Mesenchymal stem cell (in vitro differentiated cells and primary cell): ENCODE measurements at regions not wholly inside any gene's neighbourhood (a gene's known extent, or its start where the extent isn't known, plus 50 kb on each side); places are given as distances from the start of the nearest gene placed in this dataset.
A peak's percentile ranks its signal among the peaks of the same experiment; 100 is the strongest.

ENCODE experiments used
- DNase-seq: peaks from one replicate; pipeline ENCODE4 v3.0.0-alpha.2; 2013
- H2AFZ ChIP-seq: one replicate; pipeline ENCODE4 v1.6.1; 2013; ENCODE audit warnings: low read depth, mild to moderate bottlenecking, control low read depth, inconsistent platforms, low read length, moderate library complexity
- H2AK5ac ChIP-seq: 2 replicates; pipeline ENCODE4 v1.6.1; 2013; ENCODE audit warnings: low read length, moderate library complexity, mild to moderate bottlenecking, inconsistent platforms; ENCODE audit not compliant: severe bottlenecking
- H2BK120ac ChIP-seq: one replicate; pipeline ENCODE4 v1.6.1; 2013; ENCODE audit warnings: low read depth, mild to moderate bottlenecking, inconsistent platforms, low read length, moderate library complexity
- H2BK12ac ChIP-seq, 2 experiments: one replicate each; pipeline ENCODE4 v1.6.1; 2013; ENCODE audit warnings: inconsistent platforms in 2 of 2, low read length in 2 of 2, mild to moderate bottlenecking in 2 of 2, moderate library complexity in 2 of 2, control low read depth in 1 of 2
- H2BK15ac ChIP-seq: one replicate; pipeline ENCODE4 v1.6.1; 2013; ENCODE audit warnings: mild to moderate bottlenecking, low read depth, inconsistent platforms; ENCODE audit not compliant: poor library complexity, severe bottlenecking
- H2BK5ac ChIP-seq: 2 replicates; pipeline ENCODE4 v1.6.1; 2013; ENCODE audit warnings: low read depth, mild to moderate bottlenecking, low read length, control low read depth, inconsistent platforms; ENCODE audit not compliant: poor library complexity, severe bottlenecking
- H3K14ac ChIP-seq, 2 experiments: one replicate each; pipeline ENCODE4 v1.6.1; 2013; ENCODE audit warnings: inconsistent platforms in 2 of 2, low read length in 2 of 2, control low read depth in 1 of 2, mild to moderate bottlenecking in 1 of 2, moderate library complexity in 1 of 2
- H3K18ac ChIP-seq, 2 experiments: one replicate each; pipeline ENCODE4 v1.6.1; 2013; ENCODE audit warnings: inconsistent platforms in 2 of 2, low read length in 2 of 2, control low read depth in 1 of 2, low read depth in 1 of 2, mild to moderate bottlenecking in 1 of 2
- H3K23ac ChIP-seq, 2 experiments: one replicate each; pipeline ENCODE4 v1.6.1; 2013; ENCODE audit warnings: inconsistent platforms in 2 of 2, low read length in 2 of 2, mild to moderate bottlenecking in 2 of 2, moderate library complexity in 2 of 2, control low read depth in 1 of 2
- H3K27ac ChIP-seq: 2 replicates; pipeline ENCODE4 v1.5.1; 2013; ENCODE audit warnings: mild to moderate bottlenecking, moderate library complexity, low read length, control low read depth, inconsistent platforms; ENCODE audit not compliant: poor library complexity, severe bottlenecking
- H3K27me3 ChIP-seq, 2 experiments: 2 replicates each; pipeline versions ENCODE4 v1.6.1 to v1.7.0; 2013; ENCODE audit warnings: low read length in 2 of 2, mild to moderate bottlenecking in 2 of 2, moderate library complexity in 2 of 2, control low read depth in 1 of 2, inconsistent platforms in 1 of 2; ENCODE audit not compliant: control insufficient read depth in 1 of 2, insufficient read depth in 1 of 2
- H3K36me3 ChIP-seq, 2 experiments: 2 replicates each; pipeline versions ENCODE4 v1.6.1 to v1.7.0; 2013; ENCODE audit warnings: low read length in 2 of 2, control low read depth in 1 of 2, inconsistent platforms in 1 of 2, low read depth in 1 of 2, mild to moderate bottlenecking in 1 of 2; ENCODE audit not compliant: insufficient read depth in 2 of 2, control insufficient read depth in 1 of 2
- H3K4ac ChIP-seq, 2 experiments: one replicate each; pipeline ENCODE4 v1.6.1; 2013; ENCODE audit warnings: inconsistent platforms in 2 of 2, low read length in 2 of 2, mild to moderate bottlenecking in 2 of 2, moderate library complexity in 2 of 2, control low read depth in 1 of 2, low read depth in 1 of 2
- H3K4me1 ChIP-seq: 2 replicates; pipeline ENCODE4 v1.6.1; 2013; ENCODE audit warnings: low read depth, low read length, control low read depth; ENCODE audit not compliant: control insufficient read depth, insufficient read depth
- H3K4me2 ChIP-seq: 2 replicates; pipeline ENCODE4 v1.6.1; 2013; ENCODE audit warnings: low read length, mild to moderate bottlenecking, inconsistent platforms; ENCODE audit not compliant: poor library complexity, severe bottlenecking
- H3K4me3 ChIP-seq, 2 experiments: 2 replicates each; pipeline versions ENCODE4 v1.5.1 to v1.7.0; 2013; ENCODE audit warnings: low read length in 2 of 2, mild to moderate bottlenecking in 2 of 2, control low read depth in 1 of 2, low read depth in 1 of 2; ENCODE audit not compliant: insufficient read depth in 1 of 2
- H3K79me1 ChIP-seq: replicated peaks from 2 replicates; pipeline ENCODE4 v1.6.1; 2013; ENCODE audit warnings: mild to moderate bottlenecking, control low read depth, low read length, inconsistent platforms; ENCODE audit not compliant: poor library complexity, severe bottlenecking
- H3K9ac ChIP-seq: 2 replicates; pipeline ENCODE4 v1.7.0; 2013; ENCODE audit warnings: mild to moderate bottlenecking, low read length, moderate library complexity
- H3K9me3 ChIP-seq: 2 replicates; pipeline ENCODE4 v1.7.0; 2013; ENCODE audit warnings: mild to moderate bottlenecking, low read length; ENCODE audit not compliant: control insufficient read depth
- H4K8ac ChIP-seq: one replicate; pipeline ENCODE4 v1.6.1; 2013; ENCODE audit warnings: inconsistent platforms, mild to moderate bottlenecking, low read length, moderate library complexity
- H4K91ac ChIP-seq: one replicate; pipeline ENCODE4 v1.6.1; 2013; ENCODE audit warnings: mild to moderate bottlenecking, low read length, inconsistent platforms
- WGBS: methylation state at CpG from one replicate; pipeline ENCODE4 v1.1.7; 2013; ENCODE audit warnings: mixed read lengths; 5-methylcytosine and 5-hydroxymethylcytosine counted together

DNA sequence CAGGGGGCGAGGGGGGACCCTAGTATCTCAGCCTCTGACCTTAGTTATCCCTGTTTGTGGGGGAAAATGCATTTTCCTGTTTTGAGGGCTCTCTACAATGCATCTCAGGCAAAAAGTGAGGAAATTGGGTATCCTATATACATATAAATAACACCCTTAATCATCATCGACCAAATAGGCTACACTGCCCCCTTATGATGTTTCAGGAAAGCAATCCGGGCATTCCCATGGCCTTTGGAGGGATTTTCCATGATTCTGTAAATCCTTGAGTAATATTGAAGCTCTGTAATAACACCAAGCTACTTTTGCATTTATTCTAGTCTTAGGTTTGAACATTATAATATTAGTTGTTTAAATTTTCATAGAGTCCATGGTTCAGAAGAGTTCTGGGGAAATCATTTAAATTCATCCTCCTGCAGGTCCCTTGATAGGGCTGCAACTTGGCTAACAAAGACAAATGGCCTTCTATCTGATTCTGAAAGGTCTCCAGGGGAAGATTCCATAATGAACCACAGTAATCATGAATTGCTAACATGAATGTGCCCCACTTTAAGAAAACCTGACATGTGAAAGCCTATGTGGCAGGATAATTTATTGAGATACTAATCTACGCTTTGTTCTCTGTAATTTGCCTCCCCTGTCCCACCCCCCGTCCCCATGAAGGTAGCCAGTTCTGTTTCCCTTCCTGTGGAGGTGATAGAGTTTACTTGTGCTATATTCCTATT, 91.5 kb upstream of the SCOC start:
- Histone ChIP-seq H2BK15ac (no peak overlapping the region), H3K4me3 (no peak overlapping the region), H2AK5ac (no peak overlapping the region), H3K9me3 (no peaks in the 10 kb centered on the region), H3K14ac (no peak overlapping the region), H4K91ac (no peak overlapping the region), H2BK5ac (no peak overlapping the region), H2BK12ac (no peak overlapping the region), H3K9ac (no peak overlapping the region), H2BK120ac (no peak overlapping the region), H3K4me1 (no peaks in the 10 kb centered on the region), H3K4ac (no peak overlapping the region), H3K18ac (no peak overlapping the region), H3K79me1 (no peaks in the 10 kb centered on the region), H3K36me3 (no peaks in the 10 kb centered on the region), H4K8ac (no peak overlapping the region), H3K23ac (no peak overlapping the region), H2AFZ (no peak overlapping the region), H3K27ac (no peak overlapping the region), H3K4me2 (no peak overlapping the region), H3K27me3 (peaks cover 0 to 10% of the 10 kb centered on the region in 2 experiments)
- DNase-seq: peak; percentile 35
- 85% methylated on average over 1 of the region's 5 CpGs for WGBS

DNA sequence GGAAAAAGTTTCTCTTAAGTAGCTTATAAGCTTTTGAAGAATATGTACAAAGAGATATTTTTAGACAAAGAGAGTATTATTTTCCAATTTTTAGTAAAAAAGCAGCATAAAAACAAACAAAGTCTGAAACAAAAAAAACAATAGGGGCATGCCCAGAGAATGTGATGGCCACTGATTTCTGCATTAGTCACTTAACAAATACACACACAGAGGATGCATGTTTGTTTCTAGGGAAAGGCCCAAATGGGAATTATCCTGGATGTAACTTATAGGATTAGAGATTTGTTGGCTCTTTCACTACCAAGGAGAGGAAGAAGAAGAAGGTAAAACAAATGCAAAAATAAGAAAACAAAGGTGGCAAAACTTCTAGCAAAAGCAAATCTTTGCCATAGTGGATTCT, 95.9 kb upstream of the SCOC start:
- no peaks in the 10 kb centered on the region for H3K36me3 ChIP-seq
- no peak for DNase-seq
- no peak overlapping the region for H3K27ac ChIP-seq
- no peaks in the 10 kb centered on the region for H3K79me1 ChIP-seq
- H3K9ac ChIP-seq: no peak overlapping the region
- no peak overlapping the region for H4K8ac ChIP-seq
- no peak overlapping the region for H3K4ac ChIP-seq
- H3K9me3 ChIP-seq: no peaks in the 10 kb centered on the region
- H2BK120ac ChIP-seq: no peak overlapping the region
- H3K4me1 ChIP-seq: no peaks in the 10 kb centered on the region
- H2AFZ ChIP-seq: no peak overlapping the region
- H2BK15ac ChIP-seq: no peak overlapping the region
- no peak overlapping the region for H2BK12ac ChIP-seq
- no peak overlapping the region for H3K4me2 ChIP-seq
- no peak overlapping the region for H3K4me3 ChIP-seq
- no peak overlapping the region for H3K18ac ChIP-seq
- no peak overlapping the region for H2BK5ac ChIP-seq
- H2AK5ac ChIP-seq: no peak overlapping the region
- no peak overlapping the region for H3K14ac ChIP-seq
- no peak overlapping the region for H4K91ac ChIP-seq
- H3K23ac ChIP-seq: no peak overlapping the region
- H3K27me3 ChIP-seq: no peaks in the 10 kb centered on the region

DNA sequence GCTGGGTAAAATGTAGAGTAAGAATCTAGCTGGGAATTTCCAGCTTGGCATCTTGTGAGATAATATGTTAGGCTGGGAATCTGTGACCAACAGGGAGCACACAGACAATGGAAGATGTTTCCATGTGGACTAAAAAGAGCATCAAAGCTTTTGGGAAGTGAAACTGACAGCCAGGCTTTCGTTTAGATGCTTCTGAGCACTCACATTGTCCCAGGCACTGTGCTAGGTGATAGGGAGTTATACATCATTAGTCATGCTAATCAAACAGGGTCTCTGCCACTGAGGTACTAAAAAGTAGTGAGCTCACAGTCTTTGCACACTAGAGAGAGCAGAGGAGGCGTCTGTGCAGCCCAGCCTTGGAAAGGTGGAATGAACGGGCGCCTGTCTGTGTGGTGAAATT, 101.9 kb upstream of the SCOC start:
- Histone ChIP-seq H4K8ac (no peak overlapping the region), H3K9ac (no peak overlapping the region), H2BK5ac (no peak overlapping the region), H3K23ac (no peak overlapping the region), H3K4me1 (peaks cover 6% of the 10 kb centered on the region), H2BK120ac (no peak overlapping the region), H2BK12ac (no peak overlapping the region), H3K79me1 (no peaks in the 10 kb centered on the region), H3K27me3 (no peaks in the 10 kb centered on the region), H3K27ac (no peak overlapping the region), H3K4me2 (no peak overlapping the region), H2AK5ac (no peak overlapping the region), H3K4ac (no peak overlapping the region), H3K36me3 (no peaks in the 10 kb centered on the region), H3K4me3 (no peak overlapping the region), H4K91ac (no peak overlapping the region), H2BK15ac (no peak overlapping the region), H3K14ac (no peak overlapping the region), H3K9me3 (no peaks in the 10 kb centered on the region), H2AFZ (no peak overlapping the region), H3K18ac (no peak overlapping the region)
- WGBS: 90% methylated on average over 4 of the region's 4 CpGs
- no peak for DNase-seq

DNA sequence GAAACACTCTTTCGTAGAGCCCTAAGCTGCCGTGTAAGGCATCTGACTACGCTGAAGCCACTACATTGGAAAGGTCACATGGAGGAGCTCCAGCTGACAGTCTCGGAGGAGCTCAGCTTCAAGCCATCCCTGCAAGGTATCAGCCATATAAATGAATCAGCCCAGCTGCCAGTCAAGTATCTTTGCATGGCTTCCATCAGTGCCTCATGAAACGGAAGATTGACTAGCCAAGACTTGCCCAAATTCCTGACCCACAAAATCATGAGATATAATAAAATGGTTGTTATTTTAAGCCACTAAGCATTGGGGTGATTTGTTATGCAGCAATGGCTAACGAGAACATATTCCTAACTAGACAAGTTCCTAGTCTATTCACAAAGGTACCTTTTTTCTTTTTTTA, 104.1 kb upstream of the SCOC start:
- Histone ChIP-seq H2BK12ac (no peak overlapping the region), H3K4ac (no peak overlapping the region), H3K9ac (no peak overlapping the region)

More for the DNA sequence above, 104.1 kb upstream of the SCOC start:
- no peak overlapping the region for H4K91ac ChIP-seq
- no peak overlapping the region for H2AK5ac ChIP-seq
- no peaks in the 10 kb centered on the region for H3K27me3 ChIP-seq
- 84% methylated on average over 5 of the region's 6 CpGs for WGBS
- no peak overlapping the region for H3K18ac ChIP-seq
- no peaks in the 10 kb centered on the region for H3K36me3 ChIP-seq
- no peak overlapping the region for H2BK5ac ChIP-seq
- H3K4me2 ChIP-seq: no peak overlapping the region
- H3K4me3 ChIP-seq: no peak overlapping the region
- H3K79me1 ChIP-seq: no peaks in the 10 kb centered on the region
- no peaks in the 10 kb centered on the region for H3K9me3 ChIP-seq
- no peak overlapping the region for H4K8ac ChIP-seq
- no peak overlapping the region for H3K23ac ChIP-seq
- H3K14ac ChIP-seq: no peak overlapping the region
- H2BK15ac ChIP-seq: no peak overlapping the region
- no peak overlapping the region for H3K27ac ChIP-seq
- peaks cover 6% of the 10 kb centered on the region for H3K4me1 ChIP-seq
- no peak for DNase-seq
- H2AFZ ChIP-seq: no peak overlapping the region
- H2BK120ac ChIP-seq: no peak overlapping the region
